Stimulated activated CD8-positive, alpha-beta memory T cell treated with anti-CD3 and anti-CD28 coated beads, Interleukin-12 subunit alpha, Interleukin-12 subunit beta, amount 100 ng/mL, for 4 hours (primary cell): ENCODE measurements at regions not wholly inside any gene's neighbourhood (a gene's known extent, or its start where the extent isn't known, plus 50 kb on each side); places are given as distances from the start of the nearest gene placed in this dataset.
"Not testable (repeated sequence)": the region's sequence is repeated elsewhere in the genome, so short reads cannot be mapped to it uniquely, and the experiment has no call there.

ENCODE experiments used
- DNase-seq: peaks from one replicate; pipeline ENCODE4 v3.0.0-alpha.2; 2020; ENCODE audit warnings: low read depth

DNA sequence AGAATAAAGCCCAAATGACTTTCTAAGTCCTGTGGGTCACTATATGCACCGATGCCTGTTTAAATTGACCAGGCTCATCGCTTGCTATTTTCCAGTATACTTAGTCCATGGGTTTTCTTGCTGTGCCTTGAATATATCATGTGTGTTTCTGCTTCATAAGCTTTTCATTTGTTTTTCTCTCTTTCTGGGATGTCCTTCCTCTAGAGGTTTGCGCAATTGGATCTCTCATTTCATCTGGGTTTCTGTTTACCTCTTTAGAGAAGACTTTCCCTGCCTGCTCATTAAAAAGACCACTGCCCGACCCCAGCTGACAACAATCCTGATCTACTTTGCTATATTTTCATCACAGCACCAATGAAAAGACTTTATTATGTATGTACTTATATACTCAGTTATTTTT, 150.9 kb upstream of the CYRIA start:
- DNase-seq = no peak

DNA sequence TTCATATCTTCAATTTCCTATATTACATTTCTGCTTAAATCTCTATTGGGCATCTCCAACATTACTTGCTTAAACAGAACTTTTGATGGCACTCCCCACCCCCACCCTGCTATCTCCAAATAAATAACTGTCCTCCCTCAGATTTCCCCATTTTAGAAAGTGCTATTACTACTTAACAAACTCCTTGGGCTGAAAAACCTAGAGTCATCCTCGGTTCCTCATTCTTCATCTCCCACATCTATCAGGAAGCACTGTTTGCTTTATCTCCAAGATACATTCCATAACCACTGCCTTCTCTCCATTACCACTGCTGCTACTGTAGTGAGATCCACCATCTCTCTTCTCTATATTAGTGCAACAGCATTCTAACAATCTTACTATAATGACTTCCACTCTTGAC, 150.4 kb upstream of the CYRIA start:
- DNase-seq = no peak

DNA sequence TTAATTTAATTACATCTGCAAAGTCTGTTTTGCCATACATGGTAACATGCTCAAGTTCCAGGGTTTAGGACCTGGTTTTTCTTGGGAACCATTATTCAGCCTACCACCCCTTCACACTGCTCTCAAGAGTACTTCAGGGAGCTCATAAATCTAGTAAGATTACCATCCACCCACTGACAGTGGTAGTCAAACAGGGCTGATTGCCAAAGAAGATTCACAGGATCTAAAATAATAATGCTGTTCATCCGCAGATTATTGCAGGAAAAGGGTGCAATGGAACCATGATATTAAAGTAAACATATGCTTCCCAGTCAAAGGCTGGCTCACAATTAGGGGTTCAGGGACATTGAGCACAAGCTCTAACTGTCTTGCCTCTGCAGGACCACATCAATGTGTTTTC, 148.0 kb upstream of the CYRIA start:
- no peak for DNase-seq

DNA sequence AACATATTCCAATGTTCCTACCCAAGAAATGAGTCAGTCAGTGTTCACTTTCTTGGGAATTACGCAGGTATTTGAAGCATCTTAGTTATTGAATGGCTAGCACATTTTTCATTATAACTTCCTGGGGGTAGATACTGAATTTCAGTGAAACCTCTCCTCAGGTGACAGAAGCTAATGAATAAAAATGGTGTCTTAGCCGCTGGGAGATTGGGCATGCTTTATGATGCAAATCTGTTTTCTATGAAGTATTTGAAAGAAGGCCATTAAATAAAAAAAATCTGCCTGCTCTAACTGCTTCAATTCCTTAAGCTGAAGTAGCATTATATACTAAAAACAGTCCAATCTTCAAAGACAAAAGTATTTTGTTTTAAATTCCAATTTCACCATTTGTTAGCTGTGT, 132.8 kb upstream of the CYRIA start:
- no peak for DNase-seq

DNA sequence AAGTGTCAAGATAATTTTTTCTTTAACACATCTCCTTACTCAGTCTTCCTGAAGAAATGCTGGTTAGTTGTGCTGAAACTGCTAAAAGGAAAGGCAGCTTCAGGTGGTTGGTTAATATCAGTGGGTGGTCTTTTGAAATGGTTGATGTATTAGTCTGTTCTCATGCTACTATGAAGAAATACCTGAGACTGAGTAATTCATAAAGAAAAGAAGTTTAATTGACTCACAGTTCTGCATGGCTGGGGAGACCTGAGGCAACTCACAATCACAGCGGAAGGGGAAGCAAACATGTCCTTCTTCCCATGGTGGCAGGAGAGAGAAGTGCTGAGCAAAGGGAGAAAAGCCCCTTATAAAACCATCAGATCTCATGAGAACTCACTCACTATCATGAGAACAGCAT, 125.9 kb upstream of the CYRIA start:
- DNase-seq = no peak

DNA sequence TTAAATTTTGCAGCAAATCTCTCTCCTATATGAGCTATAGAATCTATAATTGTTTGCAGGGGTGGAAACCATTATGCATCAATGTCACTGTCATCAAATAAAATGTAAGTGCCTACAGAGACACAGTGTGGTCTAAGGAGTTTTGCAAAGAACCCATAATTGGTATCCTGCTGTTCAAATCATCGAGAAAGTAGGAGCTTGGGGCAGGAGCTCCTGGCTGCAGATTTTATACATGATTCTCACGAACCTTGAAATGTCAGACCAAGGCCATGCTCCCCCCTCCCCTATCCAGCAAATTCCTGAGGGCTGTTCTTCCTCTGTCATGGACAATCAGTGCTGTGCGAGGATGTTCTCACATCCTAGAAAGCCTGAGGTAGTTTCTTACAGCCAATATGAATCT, 119.5 kb upstream of the CYRIA start:
- no peak for DNase-seq

DNA sequence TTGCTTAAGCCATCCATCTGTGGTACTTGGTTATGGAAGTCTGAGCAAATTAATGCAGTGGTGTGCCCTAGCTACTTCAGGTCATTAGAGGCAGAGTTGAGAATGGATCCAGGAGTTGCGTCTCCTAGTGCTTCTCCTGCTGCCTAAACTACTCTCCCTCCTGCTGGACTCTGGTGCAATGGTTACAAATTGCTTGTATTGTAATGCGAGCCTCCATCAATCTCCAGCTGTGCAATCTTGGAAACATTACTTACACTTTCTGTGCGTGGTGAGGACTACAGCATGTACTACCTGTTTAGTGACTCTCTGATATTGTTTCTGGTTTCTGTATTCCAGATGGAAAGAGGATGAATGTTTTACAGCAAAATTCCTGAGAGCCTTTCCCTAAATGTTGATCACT, 119.0 kb upstream of the CYRIA start:
- DNase-seq = no peak

DNA sequence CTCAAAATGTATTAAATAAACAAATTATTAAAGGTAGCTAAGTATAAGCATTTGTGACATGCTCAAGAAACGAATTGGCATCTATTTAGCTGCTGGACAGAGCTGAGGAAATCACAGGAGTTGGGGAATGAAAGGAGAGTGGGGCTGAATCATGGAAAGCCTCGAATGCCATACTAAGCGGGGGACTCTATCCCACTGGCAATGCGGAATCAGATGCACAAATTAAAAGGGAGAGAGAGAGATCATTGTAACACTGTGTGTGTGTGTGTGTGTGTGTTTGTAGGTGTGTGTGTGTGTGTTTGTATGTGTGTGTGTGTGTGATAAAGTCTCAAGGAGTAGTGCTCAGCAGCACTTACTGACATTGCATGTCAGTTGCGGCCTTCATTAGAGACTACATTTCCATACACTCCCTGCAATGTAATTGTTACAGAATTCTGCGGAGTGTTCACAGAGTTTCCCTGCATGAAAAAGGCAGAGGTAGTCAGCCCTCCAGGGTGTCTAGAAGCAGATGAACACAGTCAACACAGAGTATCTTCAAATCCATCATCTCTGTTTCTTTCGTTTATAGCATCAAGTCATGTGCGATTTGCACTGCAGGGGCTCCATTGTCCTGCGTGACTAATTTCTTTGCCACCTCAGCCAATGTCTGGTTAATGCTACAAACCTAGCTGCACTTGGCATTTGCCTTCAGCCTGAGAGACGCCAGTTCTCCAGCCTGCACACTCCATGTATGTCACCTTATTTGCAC, 111.7 kb upstream of the CYRIA start:
- DNase-seq = no peak

DNA sequence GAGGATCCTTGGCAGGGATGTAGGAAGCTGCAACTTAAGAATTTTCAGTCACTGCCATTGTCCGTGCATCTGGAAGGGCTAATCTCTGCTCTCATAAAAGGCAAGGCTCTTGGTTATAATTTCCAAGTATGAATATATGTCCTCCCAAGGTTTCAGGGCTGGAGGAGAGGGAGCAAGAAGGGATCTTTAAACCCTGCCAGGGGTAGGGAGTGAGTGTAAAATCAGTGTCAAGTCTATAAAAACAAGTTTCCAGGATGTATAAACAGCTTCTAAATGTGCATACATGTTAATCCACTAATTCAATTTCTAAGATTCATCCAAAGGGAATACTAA, 110.2 kb upstream of the CYRIA start:
- no peak for DNase-seq

DNA sequence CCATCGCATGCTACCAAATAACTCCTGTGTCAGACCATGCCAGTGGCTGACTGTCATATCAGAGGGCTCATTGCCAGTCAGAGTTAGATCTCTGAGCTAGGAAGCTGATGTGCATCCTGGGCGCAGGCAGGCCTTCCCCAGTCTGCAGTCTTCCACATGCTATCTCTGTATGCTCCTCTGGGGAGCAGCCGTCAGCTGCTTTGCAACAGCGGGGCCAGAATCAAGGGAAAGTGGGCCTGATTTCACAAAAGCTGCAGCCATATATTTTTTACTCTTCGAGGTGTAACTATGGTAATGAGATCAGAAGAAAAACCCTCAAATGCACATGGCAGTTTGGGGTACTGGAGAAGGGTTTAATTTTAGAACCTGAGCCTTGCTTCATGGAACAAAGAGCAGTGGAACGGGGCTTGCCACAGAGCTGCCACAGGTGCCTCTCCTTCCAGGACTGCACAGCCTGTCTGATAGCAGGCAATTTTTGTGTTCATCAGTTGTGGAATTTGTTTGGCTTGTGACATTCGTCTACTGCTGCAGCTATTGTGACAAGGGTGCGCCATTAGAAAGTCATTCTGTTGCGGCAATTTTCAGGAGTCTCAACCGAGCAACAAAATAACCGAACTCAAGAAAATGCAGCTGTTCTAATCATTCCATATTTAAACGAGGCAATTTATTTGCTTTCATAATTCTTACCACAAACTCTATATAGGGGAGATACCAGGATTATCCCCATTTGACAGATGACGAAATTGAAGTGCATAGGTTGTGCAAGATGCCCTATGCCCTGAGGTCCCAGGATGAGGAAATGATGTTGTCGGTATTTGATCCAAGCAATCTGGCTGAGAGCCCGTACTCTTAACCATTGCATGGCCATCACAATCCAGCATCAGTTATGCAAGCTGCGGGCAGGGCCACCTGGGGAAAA, 109.6 kb upstream of the CYRIA start:
- no peak for DNase-seq

DNA sequence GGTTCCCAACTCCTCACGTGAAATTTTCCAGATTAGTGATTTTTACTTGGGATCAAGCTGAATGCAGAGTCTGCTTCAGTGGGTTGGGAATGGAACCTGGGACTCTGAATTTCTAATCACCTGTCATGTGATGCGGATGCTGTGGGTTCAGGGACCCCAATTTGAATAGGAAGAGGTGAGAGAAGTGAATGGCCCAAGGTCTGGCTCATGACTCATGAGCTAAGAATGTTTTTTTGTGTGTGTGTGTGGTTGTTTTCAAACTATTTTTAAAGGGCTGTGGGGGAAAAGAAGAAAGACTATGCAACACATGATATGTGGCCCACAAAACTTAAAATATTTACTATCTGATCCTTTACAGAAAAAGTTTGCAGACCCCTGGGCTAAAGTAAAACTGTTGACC, 108.5 kb upstream of the CYRIA start:
- no peak for DNase-seq

DNA sequence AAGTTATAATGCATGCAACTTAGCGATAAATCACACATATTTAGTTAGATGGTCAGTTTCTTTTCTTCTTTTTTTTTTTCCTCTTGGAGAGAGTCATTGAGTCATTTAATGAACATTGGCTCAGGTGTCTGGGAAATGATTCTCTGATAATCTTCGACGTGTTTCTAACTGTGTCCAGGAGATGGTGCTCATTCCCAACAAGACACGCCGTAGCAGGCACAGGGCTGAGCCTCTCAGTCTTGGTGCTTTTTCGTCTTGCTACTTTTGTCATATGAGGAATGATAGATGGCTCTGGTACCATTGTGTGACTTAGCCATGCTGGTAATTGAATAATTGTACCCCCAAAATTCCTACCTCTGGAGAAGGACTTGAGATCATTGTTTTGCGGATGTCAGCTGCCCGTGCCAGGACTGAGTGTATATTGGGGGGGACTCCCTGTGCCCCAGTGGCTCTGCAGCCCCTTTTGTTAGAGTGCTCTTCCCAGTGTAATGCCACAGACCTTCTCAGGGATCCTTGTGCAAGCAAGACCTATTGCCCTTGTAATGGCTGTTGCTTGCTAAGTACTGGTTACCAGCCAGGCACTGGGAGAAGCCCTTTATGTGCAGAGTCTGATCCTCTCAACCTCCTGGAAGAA, 107.6 kb upstream of the CYRIA start:
- DNase-seq = no peak

DNA sequence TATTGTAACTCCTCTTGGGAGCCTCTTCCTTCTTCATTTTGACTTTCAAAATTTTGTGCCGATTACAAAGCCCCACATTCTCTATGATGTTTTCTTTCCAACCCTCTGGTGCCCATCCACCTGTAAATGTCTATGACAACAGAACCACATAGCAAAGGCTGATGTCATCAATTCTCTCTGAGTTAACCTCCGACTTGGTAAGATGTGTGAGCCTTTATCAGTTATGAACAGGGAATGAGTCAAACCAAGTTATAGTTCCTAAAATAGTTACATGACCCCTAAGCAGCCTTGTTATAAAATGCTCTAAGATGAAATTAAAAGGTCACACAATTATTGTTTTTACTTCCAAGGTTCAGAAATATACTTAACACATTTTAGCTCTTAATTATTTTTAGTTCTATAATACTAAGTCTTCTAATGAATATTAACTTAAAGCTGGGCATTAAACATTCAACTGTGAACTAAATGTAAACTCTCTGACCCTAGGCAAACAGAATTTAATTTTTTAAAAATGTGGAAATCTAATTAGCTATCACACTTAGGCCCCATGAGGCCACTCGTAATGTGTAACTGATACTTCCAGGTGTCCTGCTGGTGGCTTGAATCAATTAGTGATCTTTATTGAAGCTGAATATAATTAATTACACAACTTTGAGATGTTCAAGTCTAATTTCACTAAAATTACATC, 102.3 kb upstream of the CYRIA start:
- no peak for DNase-seq

DNA sequence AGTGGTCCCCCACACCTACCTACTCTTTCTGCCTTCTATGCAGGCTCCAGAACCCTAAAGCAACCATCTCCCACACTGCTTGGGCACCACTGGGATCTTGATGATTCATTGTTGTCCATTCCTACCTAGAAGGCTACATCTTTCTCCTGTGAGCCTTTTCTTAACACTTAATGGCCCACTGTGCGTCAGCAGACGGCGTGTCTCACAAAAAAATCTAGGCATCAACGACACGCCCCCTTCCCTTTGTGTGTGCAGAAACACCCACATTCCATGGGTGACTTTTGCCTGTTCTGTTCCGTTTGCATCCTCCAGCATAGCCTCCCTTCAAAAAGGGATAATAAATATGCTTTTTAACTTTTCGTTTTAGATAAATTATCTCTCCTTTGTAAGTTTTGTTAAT, 99.7 kb upstream of the CYRIA start:
- no peak for DNase-seq

DNA sequence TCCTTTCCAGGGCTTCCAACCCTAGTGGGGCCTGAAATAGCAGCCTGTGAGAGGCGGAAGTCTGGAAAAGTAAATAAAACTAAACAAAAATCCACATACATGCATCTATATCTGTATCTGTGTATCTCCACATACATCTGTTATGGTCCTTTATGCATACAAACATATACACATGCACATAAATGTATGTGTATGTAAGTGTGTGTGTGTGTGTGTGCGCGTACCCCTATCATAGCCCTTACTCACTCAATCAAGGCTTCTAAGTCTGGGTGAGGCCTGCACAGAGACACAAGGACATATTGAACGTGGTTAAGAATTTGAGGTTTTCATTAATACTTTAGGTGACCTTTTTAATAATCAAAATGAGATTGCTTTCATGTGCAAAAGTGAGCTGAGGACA, 98.9 kb upstream of the CYRIA start:
- no peak for DNase-seq

DNA sequence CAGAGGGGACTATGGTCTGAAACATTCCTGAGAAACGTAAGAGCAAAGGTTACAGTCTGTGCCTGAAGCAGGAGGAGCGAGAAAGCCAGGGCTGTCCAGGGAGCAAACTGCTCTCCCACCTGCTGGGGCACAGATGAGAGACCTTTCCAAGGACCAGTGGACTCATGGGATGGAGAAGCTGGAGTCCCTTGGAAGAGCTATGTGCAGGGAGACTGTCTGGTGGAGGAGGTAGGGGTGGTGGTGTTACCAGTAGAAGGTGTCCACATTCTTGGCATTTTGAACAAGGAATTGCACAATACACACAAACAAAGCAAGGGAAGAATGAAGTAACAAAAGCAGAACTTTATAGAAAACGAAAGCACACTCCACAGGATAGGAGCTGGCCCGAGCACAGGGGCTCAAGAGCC, 97.9 kb upstream of the CYRIA start:
- DNase-seq = no peak

DNA sequence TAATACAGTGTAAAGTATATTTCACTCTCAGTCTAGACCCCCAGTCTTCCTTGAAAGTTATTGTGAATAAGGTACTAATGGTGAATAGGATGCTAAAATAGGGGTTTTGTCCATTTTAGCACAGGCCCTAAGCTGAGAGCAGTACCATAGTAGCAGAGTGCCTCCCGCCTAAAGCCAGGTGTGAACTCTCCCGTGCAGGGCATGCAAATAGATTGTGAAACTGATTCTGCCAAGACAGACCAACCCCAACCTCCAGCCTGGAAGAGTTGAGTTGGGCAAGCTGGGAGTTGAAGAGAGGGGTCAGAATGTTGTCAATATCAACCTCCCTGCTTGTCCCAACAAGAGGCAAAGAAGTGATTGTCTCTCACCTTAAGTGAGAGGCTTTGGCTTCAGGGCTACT, 97.4 kb upstream of the CYRIA start:
- DNase-seq = no peak

DNA sequence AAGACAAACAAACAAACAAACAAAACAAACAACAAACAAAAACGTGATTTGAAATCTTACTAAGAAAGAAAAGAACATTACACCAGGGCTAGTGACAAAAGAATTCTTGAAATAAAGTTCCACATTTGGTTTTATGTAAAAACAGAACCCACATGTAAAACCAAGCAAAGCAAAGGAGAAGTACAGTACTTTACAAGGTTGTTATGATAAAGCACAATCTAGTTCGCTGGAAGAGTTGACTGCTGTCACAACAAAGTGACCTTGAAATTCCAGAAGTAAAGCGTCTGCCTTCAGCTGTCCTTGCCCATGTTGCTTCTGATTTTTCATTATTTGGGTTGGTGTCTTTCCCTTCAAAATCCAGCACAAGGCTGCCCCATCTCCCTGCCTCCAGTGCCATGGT, 94.8 kb upstream of the CYRIA start:
- DNase-seq = no peak

DNA sequence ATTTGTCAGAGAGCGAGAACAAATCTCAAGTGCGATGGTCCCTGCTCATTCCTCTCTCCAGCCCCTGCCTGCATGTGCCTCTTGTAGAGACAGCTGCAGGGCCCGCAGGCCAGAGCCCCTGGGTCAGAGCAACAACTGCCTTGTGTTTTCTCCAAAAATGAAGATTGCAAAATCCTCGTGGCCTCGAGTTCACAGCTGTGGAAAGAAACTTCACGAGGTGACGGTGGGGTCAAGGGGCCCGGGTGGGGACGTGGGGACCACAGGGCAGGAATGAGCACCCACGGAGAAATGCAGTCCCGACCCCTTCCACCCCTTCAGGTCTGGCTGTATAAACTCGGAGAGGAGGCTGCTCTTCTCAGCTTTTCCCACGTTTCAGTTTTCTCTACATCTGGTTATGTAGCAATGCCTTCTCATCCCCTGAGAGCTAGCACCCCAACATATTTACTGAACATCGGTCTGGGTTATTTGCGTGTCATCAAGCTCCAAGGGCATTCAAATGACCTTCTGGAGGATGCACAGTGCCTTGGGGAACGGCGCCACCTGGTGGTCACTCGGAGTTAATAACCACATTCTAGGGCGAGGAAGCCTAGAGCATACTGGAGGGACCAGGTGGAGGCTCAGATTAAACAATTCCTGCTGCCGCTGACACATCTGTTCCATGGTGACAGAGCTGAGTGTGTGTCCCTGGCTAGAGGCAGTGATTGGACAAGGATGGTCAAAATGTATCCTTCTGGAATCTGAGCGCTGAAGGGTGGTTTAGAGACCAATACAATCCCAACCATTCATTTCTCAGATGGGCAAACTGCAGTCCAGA, 91.4 kb upstream of the CYRIA start:
- peak; percentile 18 for DNase-seq

DNA sequence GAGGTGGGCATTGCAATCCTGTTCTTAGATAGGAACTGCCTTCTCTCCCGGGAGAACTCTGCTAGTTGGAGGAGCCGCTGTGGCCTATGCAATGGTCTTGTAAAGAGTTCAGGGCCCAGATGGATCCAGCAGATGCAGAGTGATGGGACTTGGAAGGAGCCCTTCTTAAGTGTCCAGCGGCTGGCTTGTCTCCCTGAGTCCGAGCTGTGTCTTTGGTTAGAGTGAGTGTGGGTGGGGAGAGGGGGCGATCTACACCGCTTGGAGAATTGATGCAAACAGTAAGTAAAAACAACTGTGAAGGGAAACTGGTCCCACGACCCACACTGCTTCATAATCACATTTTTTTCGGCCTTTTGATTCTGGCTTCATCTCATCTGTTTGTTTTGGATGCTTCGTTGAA, 89.8 kb upstream of the CYRIA start:
- no peak for DNase-seq

DNA sequence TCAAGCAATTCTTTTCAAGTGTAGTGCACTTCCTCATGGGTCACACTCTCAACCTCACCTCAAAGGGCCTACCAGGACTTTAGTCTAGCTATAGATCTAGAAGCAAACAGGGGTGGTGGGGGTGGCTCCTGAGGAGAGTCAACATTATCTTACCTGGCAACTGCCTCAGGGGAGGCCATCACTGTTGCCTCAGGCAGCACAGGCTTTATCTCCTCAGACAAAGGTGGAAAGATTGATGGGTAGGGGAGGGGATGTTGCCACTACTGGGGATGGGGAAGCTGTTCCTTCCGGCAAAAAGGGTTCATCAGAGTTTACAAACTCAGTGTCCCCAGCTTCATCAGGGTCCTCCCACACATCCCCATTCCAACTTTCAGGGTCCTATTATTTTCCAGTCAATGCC, 87.4 kb upstream of the CYRIA start:
- not testable (repeated sequence) for DNase-seq

DNA sequence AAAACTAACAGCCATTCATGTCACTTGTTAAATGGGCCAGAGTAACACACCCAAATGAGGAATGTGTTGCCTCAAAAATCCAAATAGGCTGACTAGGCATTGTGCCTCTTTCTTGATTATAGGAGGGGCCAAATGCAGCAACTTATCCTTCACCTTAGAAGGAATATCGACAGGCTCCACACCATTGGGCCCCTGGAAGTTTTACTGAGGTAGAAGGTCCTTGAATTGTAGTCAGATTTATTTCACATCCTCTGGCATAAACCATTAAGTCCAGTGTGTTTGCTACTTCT, 85.2 kb upstream of the CYRIA start:
- DNase-seq = not testable (repeated sequence)
